Fibroblast of lung (primary cell): ENCODE measurements at regions not wholly inside any gene's neighbourhood (a gene's known extent, or its start where the extent isn't known, plus 50 kb on each side); places are given as distances from the start of the nearest gene placed in this dataset.

Experiments used
- DNase-seq, 2 donors: peaks; one replicate each; pipeline versions ENCODE4 v3.0.0 to v3.0.0-alpha.2; 2010; ENCODE audit warnings: low read depth in 2 of 2
- H2AFZ ChIP-seq: 2 replicates; pipeline ENCODE4 v1.5.1; 2012; ENCODE audit warnings: low read length, control low read depth, inconsistent platforms
- H3K27ac ChIP-seq: 2 replicates; pipeline ENCODE4 v1.5.1; 2011; ENCODE audit warnings: low read length, control low read depth; ENCODE audit not compliant: insufficient read depth
- H3K27me3 ChIP-seq: 2 replicates; pipeline ENCODE4 v1.5.1; 2011; ENCODE audit warnings: mild to moderate bottlenecking, low read length; ENCODE audit not compliant: control insufficient read depth, insufficient read depth
- H3K36me3 ChIP-seq: 2 replicates; pipeline ENCODE4 v1.5.1; 2011; ENCODE audit warnings: low read length; ENCODE audit not compliant: control insufficient read depth, insufficient read depth
- H3K4me1 ChIP-seq: 2 replicates; pipeline ENCODE4 v1.5.1; 2011; ENCODE audit warnings: low read length; ENCODE audit not compliant: control insufficient read depth, insufficient read depth; ENCODE audit errors: extremely low read depth
- H3K4me2 ChIP-seq: 2 replicates; pipeline ENCODE4 v1.5.1; 2011; ENCODE audit warnings: low read length, control low read depth; ENCODE audit not compliant: insufficient read depth; ENCODE audit errors: extremely low read depth
- H3K4me3 ChIP-seq, 4 experiments: fragments of 200-600 bp in 1 of 4; sonication (generic) in 1 of 4; replicated peaks in 1 of 4; 2 replicates each; pipeline ENCODE4 v1.5.1; 2011 to 2016; ENCODE audit warnings: low read length in 4 of 4, low read depth in 3 of 4, mild to moderate bottlenecking in 3 of 4, control low read depth in 2 of 4, inconsistent platforms in 1 of 4, mixed read lengths in 1 of 4; ENCODE audit not compliant: insufficient read depth in 1 of 4; ENCODE audit errors: control extremely low read depth in 1 of 4
- H3K79me2 ChIP-seq: 2 replicates; pipeline ENCODE4 v1.5.1; 2012; ENCODE audit warnings: mild to moderate bottlenecking, low read length, inconsistent platforms; ENCODE audit not compliant: control insufficient read depth, insufficient read depth
- H3K9ac ChIP-seq: 2 replicates; pipeline ENCODE4 v1.5.1; 2011; ENCODE audit warnings: mild to moderate bottlenecking, low read length, control low read depth; ENCODE audit not compliant: insufficient read depth
- H3K9me3 ChIP-seq: 2 replicates; pipeline ENCODE4 v1.5.1; 2012; ENCODE audit warnings: low read depth, low read length; ENCODE audit not compliant: control insufficient read depth, insufficient read depth
- H4K20me1 ChIP-seq: 2 replicates; pipeline ENCODE4 v1.5.1; 2011; ENCODE audit warnings: low read length; ENCODE audit not compliant: control insufficient read depth, insufficient read depth; ENCODE audit errors: extremely low read depth
- CTCF ChIP-seq, 2 donors: IDR thresholded peaks in 1 of 2; conservative IDR thresholded peaks in 1 of 2; 1 replicate in 1 of 2; 2 replicates in 1 of 2; pipeline ENCODE4 v1.5.1; 2011 to 2012; ENCODE audit warnings: low read length in 2 of 2, control low read depth in 1 of 2, inconsistent platforms in 1 of 2, low read depth in 1 of 2, mild to moderate bottlenecking in 1 of 2
- EZH2 ChIP-seq: IDR thresholded peaks from 2 replicates; pipeline ENCODE4 v1.5.1; 2012; ENCODE audit warnings: low read length, control low read depth, mild to moderate bottlenecking; ENCODE audit errors: missing control alignments

GRCh38 chr5:58075907-58076306 is 384.0 kb downstream of the PLK2 start:
- no peak for TF ChIP-seq EZH2
- no peak for TF ChIP-seq CTCF (conservative IDR thresholded peaks at IDR 0.05 in 1 of 2, IDR thresholded peaks at IDR 0.05 in 1 of 2; ENCODE audit: low read depth in 1 of 2, low read length in 2 of 2)
- Histone ChIP-seq H3K4me3 (no peak overlapping the region), H3K27ac (no peak overlapping the region), H3K4me2 (no peak overlapping the region), H3K36me3 (no peaks in the 10 kb centered on the region), H4K20me1 (no peaks in the 10 kb centered on the region), H2AFZ (no peak overlapping the region), H3K9ac (no peak overlapping the region), H3K4me1 (no peaks in the 10 kb centered on the region), H3K79me2 (no peaks in the 10 kb centered on the region), H3K27me3 (no peaks in the 10 kb centered on the region), H3K9me3 (no peaks in the 10 kb centered on the region)
- DNase-seq = no peak

- H4K20me1 ChIP-seq = no peaks in the 10 kb centered on the region
- no peak overlapping the region for H3K27ac ChIP-seq
- no peaks in the 10 kb centered on the region for H3K4me1 ChIP-seq
- DNase-seq = no peak
- H2AFZ ChIP-seq = no peak overlapping the region
- H3K27me3 ChIP-seq = no peaks in the 10 kb centered on the region
- H3K4me3 ChIP-seq = no peak overlapping the region
- no peak overlapping the region for H3K4me2 ChIP-seq
- no peaks in the 10 kb centered on the region for H3K36me3 ChIP-seq
- no peaks in the 10 kb centered on the region for H3K79me2 ChIP-seq
- no peak overlapping the region for H3K9ac ChIP-seq
- no peaks in the 10 kb centered on the region for H3K9me3 ChIP-seq
- no peak for TF ChIP-seq CTCF (conservative IDR thresholded peaks at IDR 0.05 in 1 of 2, IDR thresholded peaks at IDR 0.05 in 1 of 2; ENCODE audit: low read depth in 1 of 2, low read length in 2 of 2)
Observed at GRCh38 chr5:58074717-58075116, 385.2 kb downstream of the PLK2 start.

GRCh38 chr5:58074222-58074621 is 385.7 kb downstream of the PLK2 start:
- Histone ChIP-seq H3K36me3 (no peaks in the 10 kb centered on the region), H4K20me1 (no peaks in the 10 kb centered on the region), H3K9ac (no peak overlapping the region), H3K27me3 (no peaks in the 10 kb centered on the region), H2AFZ (no peak overlapping the region), H3K79me2 (no peaks in the 10 kb centered on the region), H3K4me3 (no peak overlapping the region), H3K27ac (no peak overlapping the region), H3K4me2 (no peak overlapping the region), H3K4me1 (no peaks in the 10 kb centered on the region), H3K9me3 (no peaks in the 10 kb centered on the region)
- DNase-seq = no peak
- TF ChIP-seq CTCF (conservative IDR thresholded peaks at IDR 0.05 in 1 of 2, IDR thresholded peaks at IDR 0.05 in 1 of 2; ENCODE audit: low read depth in 1 of 2, low read length in 2 of 2) (no peak), EZH2 (no peak)
